ENCODE measurements at regions not wholly inside any gene's neighbourhood (a gene's known extent, or its start where the extent isn't known, plus 50 kb on each side); places are given as distances from the start of the nearest gene placed in this dataset.
"Not testable (repeated sequence)": the region's sequence is repeated elsewhere in the genome, so short reads cannot be mapped to it uniquely, and the experiment has no call there.

- H3K9me3 ChIP-seq = no peaks in the 10 kb centered on the region
- H3K36me3 ChIP-seq = no peaks in the 10 kb centered on the region
- H3K27ac ChIP-seq = no peak overlapping the region
- H3K4me3 ChIP-seq = no peak overlapping the region
- H3K4me1 ChIP-seq = no peaks in the 10 kb centered on the region
- no peaks in the 10 kb centered on the region for H3K27me3 ChIP-seq
- TF ChIP-seq CTCF (IDR thresholded peaks at IDR 0.05) = no peak
- no peak for DNase-seq (ENCODE audit: low spot score)
Measured at GRCh38 chr7:22039670-22040069, 94.0 kb upstream of the CDCA7L start.

GRCh38 chr7:22032356-22032755 lies 86.7 kb upstream of the CDCA7L start:
- not testable (repeated sequence) for H3K4me3 ChIP-seq; H3K27me3 ChIP-seq; H3K4me1 ChIP-seq; H3K27ac ChIP-seq; H3K36me3 ChIP-seq; H3K9me3 ChIP-seq; DNase-seq (ENCODE audit: low spot score)

- DNase-seq (ENCODE audit: low spot score); H3K27me3 ChIP-seq; H3K4me3 ChIP-seq; H3K36me3 ChIP-seq; H3K27ac ChIP-seq; H3K9me3 ChIP-seq; H3K4me1 ChIP-seq: not testable (repeated sequence)
Measured at GRCh38 chr7:22028656-22029055, 83.0 kb upstream of the CDCA7L start.

GRCh38 chr7:22027475-22027874 lies 81.8 kb upstream of the CDCA7L start:
- H3K9me3 ChIP-seq = no peaks in the 10 kb centered on the region
- H3K36me3 ChIP-seq = no peaks in the 10 kb centered on the region
- no peaks in the 10 kb centered on the region for H3K27me3 ChIP-seq
- no peak for TF ChIP-seq CTCF (IDR thresholded peaks at IDR 0.05)
- no peak overlapping the region for H3K27ac ChIP-seq
- H3K4me3 ChIP-seq = no peak overlapping the region
- H3K4me1 ChIP-seq = no peaks in the 10 kb centered on the region
- DNase-seq (ENCODE audit: low spot score) = no peak

GRCh38 chr7:22025983-22026382 lies 80.3 kb upstream of the CDCA7L start:
- H3K9me3 ChIP-seq = no peaks in the 10 kb centered on the region
- H3K27me3 ChIP-seq = no peaks in the 10 kb centered on the region
- no peak overlapping the region for H3K4me3 ChIP-seq
- H3K4me1 ChIP-seq = no peaks in the 10 kb centered on the region
- H3K27ac ChIP-seq = no peak overlapping the region
- no peak for TF ChIP-seq CTCF (IDR thresholded peaks at IDR 0.05)
- no peak for DNase-seq (ENCODE audit: low spot score)
- no peaks in the 10 kb centered on the region for H3K36me3 ChIP-seq

- H3K27me3 ChIP-seq = no peaks in the 10 kb centered on the region
- no peak for TF ChIP-seq CTCF (IDR thresholded peaks at IDR 0.05)
- no peak for DNase-seq (ENCODE audit: low spot score)
Measured at GRCh38 chr7:22025075-22025474, 79.4 kb upstream of the CDCA7L start.

GRCh38 chr7:22019931-22020330 lies 74.2 kb upstream of the CDCA7L start:
- Histone ChIP-seq H3K27ac (no peak overlapping the region), H3K9me3 (no peaks in the 10 kb centered on the region), H3K4me3 (no peak overlapping the region), H3K4me1 (no peaks in the 10 kb centered on the region), H3K36me3 (no peaks in the 10 kb centered on the region), H3K27me3 (no peaks in the 10 kb centered on the region)
- no peak for DNase-seq (ENCODE audit: low spot score)
- no peak for TF ChIP-seq CTCF (IDR thresholded peaks at IDR 0.05)

More at GRCh38 chr7:22025075-22025474, 79.4 kb upstream of the CDCA7L start:
- Histone ChIP-seq H3K4me3 (no peak overlapping the region), H3K36me3 (no peaks in the 10 kb centered on the region), H3K27ac (no peak overlapping the region), H3K4me1 (no peaks in the 10 kb centered on the region), H3K9me3 (no peaks in the 10 kb centered on the region)
